Neutrophil (primary cell): ENCODE measurements at regions not wholly inside any gene's neighbourhood (a gene's known extent, or its start where the extent isn't known, plus 50 kb on each side); places are given as distances from the start of the nearest gene placed in this dataset.
"Not testable (repeated sequence)": the region's sequence is repeated elsewhere in the genome, so short reads cannot be mapped to it uniquely, and the experiment has no call there.

Experiments used
- H3K27ac ChIP-seq: fragments of 200-600 bp; sonication (generic); 2 replicates; pipeline ENCODE4 v1.5.1; 2016; ENCODE audit warnings: mild to moderate bottlenecking, moderate library complexity
- H3K27me3 ChIP-seq: fragments of 200-600 bp; sonication (generic); 2 replicates; pipeline ENCODE4 v1.6.0; 2016; ENCODE audit warnings: mild to moderate bottlenecking
- H3K36me3 ChIP-seq: fragments of 200-600 bp; sonication (generic); 2 replicates; pipeline ENCODE4 v1.5.1; 2017
- H3K4me1 ChIP-seq, 2 experiments: fragments of 200-600 bp in 1 of 2; sonication (generic) in 1 of 2; 1 replicate in 1 of 2; 2 replicates in 1 of 2; pipeline versions ENCODE4 v1.5.1 to v1.6.1; 2013 to 2016; ENCODE audit warnings: low read depth in 1 of 2, low read length in 1 of 2, mild to moderate bottlenecking in 1 of 2, moderate library complexity in 1 of 2; ENCODE audit not compliant: control insufficient read depth in 1 of 2, insufficient read depth in 1 of 2
- H3K4me3 ChIP-seq, 2 experiments: fragments of 200-600 bp in 1 of 2; sonication (generic) in 1 of 2; 1 replicate in 1 of 2; 2 replicates in 1 of 2; pipeline ENCODE4 v1.5.1; 2013 to 2016; ENCODE audit warnings: low read depth in 1 of 2, low read length in 1 of 2, mild to moderate bottlenecking in 1 of 2, moderate library complexity in 1 of 2
- H3K9me3 ChIP-seq: fragments of 200-600 bp; sonication (generic); 2 replicates; pipeline ENCODE4 v1.5.1; 2016
- TF ChIP-seq, protein P1 (sequence below): fragments of 200-600 bp; sonication (generic); IDR thresholded peaks from 2 replicates; pipeline ENCODE4 v1.5.1; 2016; ENCODE audit warnings: antibody characterized with exemption

DNA sequence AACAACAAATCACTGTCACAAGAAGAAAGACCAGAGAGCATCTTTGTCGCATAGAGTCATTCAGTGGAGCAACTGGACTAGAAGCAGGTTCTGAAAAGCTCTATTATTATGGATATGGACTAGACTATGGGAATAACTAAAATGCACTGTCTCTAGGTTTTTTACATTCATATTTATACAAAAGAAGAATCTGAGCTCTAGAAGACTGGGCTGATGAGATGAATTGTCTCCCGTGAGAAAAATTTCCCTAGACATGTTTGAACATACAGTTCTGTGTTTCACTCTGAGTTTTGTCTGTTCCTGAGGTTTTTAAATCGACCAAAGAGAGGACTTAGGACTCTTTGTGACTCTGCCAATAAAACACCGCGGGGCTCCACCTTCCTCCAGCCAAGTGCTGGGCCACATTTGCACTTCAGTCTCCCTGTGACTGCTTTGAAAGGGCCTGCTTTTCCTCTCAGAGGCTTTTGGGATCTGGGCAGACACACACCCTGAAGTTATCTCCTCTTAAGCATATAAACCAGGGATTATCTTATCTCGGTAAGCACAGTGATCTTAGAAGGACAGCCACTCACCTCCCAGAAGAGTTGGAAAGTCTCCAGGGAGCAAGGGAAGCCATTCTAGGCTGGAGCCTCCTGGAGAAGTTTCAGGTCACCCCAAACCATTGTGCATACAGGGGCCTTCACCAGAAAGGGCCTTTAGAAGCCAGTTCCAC is 101.0 kb upstream of the JCAD start:
- Histone ChIP-seq H3K9me3 (no peaks in the 10 kb centered on the region), H3K36me3 (no peaks in the 10 kb centered on the region), H3K4me1 (no peaks in the 10 kb centered on the region), H3K27ac (no peak overlapping the region), H3K27me3 (peaks cover 28% of the 10 kb centered on the region), H3K4me3 (no peak overlapping the region)
- TF ChIP-seq, protein P1, sequence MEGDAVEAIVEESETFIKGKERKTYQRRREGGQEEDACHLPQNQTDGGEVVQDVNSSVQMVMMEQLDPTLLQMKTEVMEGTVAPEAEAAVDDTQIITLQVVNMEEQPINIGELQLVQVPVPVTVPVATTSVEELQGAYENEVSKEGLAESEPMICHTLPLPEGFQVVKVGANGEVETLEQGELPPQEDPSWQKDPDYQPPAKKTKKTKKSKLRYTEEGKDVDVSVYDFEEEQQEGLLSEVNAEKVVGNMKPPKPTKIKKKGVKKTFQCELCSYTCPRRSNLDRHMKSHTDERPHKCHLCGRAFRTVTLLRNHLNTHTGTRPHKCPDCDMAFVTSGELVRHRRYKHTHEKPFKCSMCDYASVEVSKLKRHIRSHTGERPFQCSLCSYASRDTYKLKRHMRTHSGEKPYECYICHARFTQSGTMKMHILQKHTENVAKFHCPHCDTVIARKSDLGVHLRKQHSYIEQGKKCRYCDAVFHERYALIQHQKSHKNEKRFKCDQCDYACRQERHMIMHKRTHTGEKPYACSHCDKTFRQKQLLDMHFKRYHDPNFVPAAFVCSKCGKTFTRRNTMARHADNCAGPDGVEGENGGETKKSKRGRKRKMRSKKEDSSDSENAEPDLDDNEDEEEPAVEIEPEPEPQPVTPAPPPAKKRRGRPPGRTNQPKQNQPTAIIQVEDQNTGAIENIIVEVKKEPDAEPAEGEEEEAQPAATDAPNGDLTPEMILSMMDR = no peak

DNA sequence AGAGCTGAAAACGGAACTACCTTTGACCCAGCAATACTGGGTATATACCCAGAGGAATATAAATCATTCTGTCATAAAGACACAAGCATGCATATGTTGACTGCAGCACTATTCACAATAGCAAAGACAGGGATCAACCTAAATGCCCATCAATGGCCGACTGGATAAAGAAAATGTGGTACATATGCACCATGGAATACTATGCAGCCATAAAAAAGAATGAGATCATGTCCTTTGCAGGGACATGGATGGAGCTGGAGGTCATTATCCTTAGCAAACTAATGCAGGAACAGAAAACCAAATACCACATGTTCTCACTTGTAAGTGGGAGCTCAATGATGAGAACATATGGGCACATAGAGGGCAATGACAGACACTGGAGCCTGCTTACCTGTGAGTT is 100.2 kb upstream of the JCAD start:
- not testable (repeated sequence) for H3K36me3 ChIP-seq, H3K27ac ChIP-seq, H3K4me3 ChIP-seq, H3K4me1 ChIP-seq, H3K9me3 ChIP-seq
- H3K27me3 ChIP-seq = peaks cover 20% of the 10 kb centered on the region

DNA sequence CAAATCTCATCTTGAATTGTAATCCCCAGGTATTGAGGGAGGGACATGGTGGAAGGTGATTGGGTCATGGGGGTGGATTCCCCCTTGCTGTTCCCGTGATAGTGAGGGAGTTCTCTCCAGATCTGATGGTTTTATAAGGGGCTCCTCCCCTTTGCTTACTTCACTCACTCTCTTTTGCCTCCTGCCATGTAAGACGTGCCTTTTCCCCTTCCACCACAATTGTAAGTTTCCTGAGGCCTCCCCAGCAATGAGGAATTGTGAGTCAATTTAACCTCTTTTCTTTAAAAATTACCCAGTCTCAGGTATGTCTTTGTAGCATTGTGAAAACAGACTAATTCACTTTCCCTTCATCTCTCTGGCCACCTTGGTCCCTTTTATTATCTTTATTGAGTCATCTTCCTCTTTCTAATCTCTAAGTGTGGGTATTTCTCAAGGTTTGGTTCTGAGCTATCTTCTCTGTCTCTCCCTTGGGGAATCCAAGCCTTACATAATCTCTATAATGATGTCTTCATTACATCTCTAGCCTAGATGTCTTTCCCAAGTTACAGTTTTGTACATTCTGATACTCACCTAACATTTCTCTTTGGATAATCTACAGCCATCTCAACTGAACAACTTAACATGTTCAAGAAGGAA is 99.1 kb upstream of the JCAD start:
- no peaks in the 10 kb centered on the region for H3K36me3 ChIP-seq
- TF ChIP-seq, protein P1 = no peak
- H3K27me3 ChIP-seq = peaks cover 8% of the 10 kb centered on the region

DNA sequence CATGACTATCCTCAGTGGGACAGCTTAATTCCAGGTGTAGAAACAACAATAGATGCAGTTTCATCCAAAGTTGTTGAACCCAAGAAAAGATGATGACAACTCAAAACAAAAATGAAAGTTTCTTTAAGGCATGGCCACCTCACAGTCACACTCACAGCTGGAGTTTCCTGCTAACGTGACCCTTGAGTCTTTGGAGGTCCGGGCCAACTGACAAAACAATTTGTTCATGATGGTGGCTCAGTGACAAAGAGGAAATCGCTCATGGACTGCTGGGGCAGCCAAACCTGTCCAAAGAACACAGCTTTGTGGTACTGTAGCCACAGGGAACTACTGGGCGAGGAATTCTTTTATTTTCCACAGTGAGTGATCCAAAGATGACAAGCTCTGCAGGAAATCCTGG is 96.0 kb upstream of the JCAD start:
- Histone ChIP-seq H3K4me3 (no peak overlapping the region), H3K36me3 (no peaks in the 10 kb centered on the region), H3K27me3 (no peaks in the 10 kb centered on the region), H3K27ac (no peak overlapping the region), H3K9me3 (no peaks in the 10 kb centered on the region), H3K4me1 (no peaks in the 10 kb centered on the region)
- TF ChIP-seq, protein P1 = no peak

More for the DNA sequence above, 99.1 kb upstream of the JCAD start:
- H3K4me1 ChIP-seq = no peaks in the 10 kb centered on the region
- H3K9me3 ChIP-seq = no peaks in the 10 kb centered on the region
- no peak overlapping the region for H3K27ac ChIP-seq
- H3K4me3 ChIP-seq = no peak overlapping the region

DNA sequence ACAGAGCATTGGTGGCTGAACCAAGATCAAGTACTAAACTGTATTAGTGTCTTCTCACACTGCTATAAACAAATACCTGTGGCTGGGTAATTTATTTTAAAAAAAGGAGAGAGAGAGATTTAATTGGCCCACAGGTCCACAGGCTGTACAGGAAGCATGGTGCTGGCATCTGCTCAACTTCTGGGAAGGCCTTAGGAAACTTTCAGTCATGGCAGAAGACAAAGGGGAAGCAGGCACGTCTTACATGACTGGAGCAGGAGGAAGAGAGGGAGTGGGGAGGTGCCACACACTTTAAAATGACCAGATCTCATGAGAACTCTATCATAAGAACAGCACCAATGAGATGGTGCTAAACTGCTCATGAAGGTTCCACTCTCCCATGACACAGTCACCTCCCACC is 95.2 kb upstream of the JCAD start:
- H3K27me3 ChIP-seq = no peaks in the 10 kb centered on the region
- TF ChIP-seq, protein P1 = no peak
- no peak overlapping the region for H3K4me3 ChIP-seq
- H3K27ac ChIP-seq = no peak overlapping the region
- H3K36me3 ChIP-seq = no peaks in the 10 kb centered on the region
- no peaks in the 10 kb centered on the region for H3K9me3 ChIP-seq
- no peaks in the 10 kb centered on the region for H3K4me1 ChIP-seq

DNA sequence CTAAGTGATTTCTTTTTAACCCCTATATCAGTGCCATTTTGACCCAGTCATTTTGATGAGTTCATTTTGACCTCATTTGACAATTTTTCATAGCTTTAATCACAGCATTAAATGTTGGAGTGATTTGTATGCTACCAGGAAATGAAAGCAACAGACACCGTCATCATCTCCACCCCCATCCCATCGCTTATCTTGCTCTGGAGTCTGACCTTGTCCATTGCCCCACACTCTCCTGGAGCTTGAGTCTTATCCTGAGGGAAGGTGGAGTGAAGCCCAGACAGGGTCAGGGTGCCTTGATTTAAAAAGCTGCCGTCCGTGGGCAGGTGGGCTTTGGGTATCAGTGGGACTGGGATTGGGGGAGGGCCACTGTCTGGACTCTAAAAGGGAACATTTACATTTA is 94.7 kb upstream of the JCAD start:
- no peaks in the 10 kb centered on the region for H3K9me3 ChIP-seq
- TF ChIP-seq, protein P1 = no peak
- no peaks in the 10 kb centered on the region for H3K27me3 ChIP-seq
- H3K36me3 ChIP-seq = no peaks in the 10 kb centered on the region
- no peak overlapping the region for H3K4me3 ChIP-seq
- no peaks in the 10 kb centered on the region for H3K4me1 ChIP-seq
- no peak overlapping the region for H3K27ac ChIP-seq
